ENCODE measurements at regions not wholly inside any gene's neighbourhood (a gene's known extent, or its start where the extent isn't known, plus 50 kb on each side); places are given as distances from the start of the nearest gene placed in this dataset.

DNA sequence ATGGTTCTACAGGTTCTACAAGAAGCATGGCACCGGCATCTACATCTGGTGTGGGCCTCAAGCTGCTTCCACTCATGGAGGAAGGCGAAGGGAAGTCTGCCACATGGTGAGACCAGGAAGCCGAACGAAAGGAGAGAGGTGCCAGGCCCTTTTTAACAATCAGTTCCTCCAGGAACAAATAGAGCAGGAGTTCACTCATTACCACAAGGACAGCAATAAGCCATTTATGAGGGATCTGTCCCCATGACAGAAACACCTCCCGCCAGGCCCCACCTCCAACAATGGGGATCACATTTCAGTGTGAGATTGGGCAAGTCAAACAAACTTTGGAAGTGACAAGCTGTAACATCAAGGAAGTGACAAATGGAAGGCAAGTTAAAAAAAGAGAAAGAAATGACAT, 95.5 kb upstream of the PTPN3 start:
- ChIA-PET SMC1A (ENCODE audit: uncharacterized antibody, unreplicated experiment) (no interaction called here), RAD21 (ENCODE audit: unreplicated experiment) (no interaction called here), CTCF (interaction anchor here (2.7 kb wide), 1 partner anchor 225 kb away, joined by 7 read pairs; no protein-coding TSS in a partner anchor), POLR2A (no interaction called here)
- BruUV-seq (replicated peaks): no TSS peak
- no peaks in the 10 kb centered on the region for H3K79me2 ChIP-seq (ENCODE audit: control insufficient read depth, insufficient read depth, low read length)
- no peak overlapping the region for H2AFZ ChIP-seq (ENCODE audit: control insufficient read depth, low read depth, low read length)
- FAIRE-seq (no peak), DNase-seq (ENCODE audit: low read depth, low spot score) (no peak), ATAC-seq (no peak)
- 18% methylated on average over 5 of the region's 5 CpGs for WGBS (ENCODE audit: insufficient coverage, insufficient replicate concordance, low lambda C conversion rate, missing lambda C conversion rate)
- no peaks in the 10 kb centered on the region for H3K4me1 ChIP-seq (ENCODE audit: control insufficient read depth, insufficient read depth, low read length)
- no peak for TF ChIP-seq BRCA1 (IDR thresholded peaks at IDR 0.05; ENCODE audit: low read depth, low read length)
- TF ChIP-seq MEF2B (IDR thresholded peaks at IDR 0.05; ENCODE audit: partially characterized antibody, poor library complexity, severe bottlenecking): no peak
- no peak for TF ChIP-seq RAD51 (IDR thresholded peaks at IDR 0.05)
- no peak for TF ChIP-seq CREM (IDR thresholded peaks at IDR 0.05; ENCODE audit: low read depth)
- TF ChIP-seq KLF5 (IDR thresholded peaks at IDR 0.05; ENCODE audit: partially characterized antibody): no peak
- no peak for TF ChIP-seq CBFB (IDR thresholded peaks at IDR 0.05; ENCODE audit: low read depth)
- no peak for TF ChIP-seq TARDBP (IDR thresholded peaks at IDR 0.05; ENCODE audit: borderline replicate concordance)
- no peak for TF ChIP-seq CEBPB (IDR thresholded peaks at IDR 0.05; ENCODE audit: borderline replicate concordance in 1 of 2, low read depth in 2 of 2, low read length in 2 of 2)
- no peak for TF ChIP-seq SREBF2 (IDR thresholded peaks at IDR 0.05; ENCODE audit: low read length)
- TF ChIP-seq GABPA (IDR thresholded peaks at IDR 0.05; ENCODE audit: low read depth): no peak
- no peak for TF ChIP-seq POLR2AphosphoS5 (IDR thresholded peaks at IDR 0.05; ENCODE audit: low read length)
- no peak for TF ChIP-seq IKZF2 (IDR thresholded peaks at IDR 0.05)
- TF ChIP-seq, protein P1, sequence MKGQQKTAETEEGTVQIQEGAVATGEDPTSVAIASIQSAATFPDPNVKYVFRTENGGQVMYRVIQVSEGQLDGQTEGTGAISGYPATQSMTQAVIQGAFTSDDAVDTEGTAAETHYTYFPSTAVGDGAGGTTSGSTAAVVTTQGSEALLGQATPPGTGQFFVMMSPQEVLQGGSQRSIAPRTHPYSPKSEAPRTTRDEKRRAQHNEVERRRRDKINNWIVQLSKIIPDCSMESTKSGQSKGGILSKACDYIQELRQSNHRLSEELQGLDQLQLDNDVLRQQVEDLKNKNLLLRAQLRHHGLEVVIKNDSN (IDR thresholded peaks at IDR 0.05; ENCODE audit: borderline replicate concordance, extremely low read length, insufficient read depth, low read depth, low read length): no peak
- TF ChIP-seq, protein P2, sequence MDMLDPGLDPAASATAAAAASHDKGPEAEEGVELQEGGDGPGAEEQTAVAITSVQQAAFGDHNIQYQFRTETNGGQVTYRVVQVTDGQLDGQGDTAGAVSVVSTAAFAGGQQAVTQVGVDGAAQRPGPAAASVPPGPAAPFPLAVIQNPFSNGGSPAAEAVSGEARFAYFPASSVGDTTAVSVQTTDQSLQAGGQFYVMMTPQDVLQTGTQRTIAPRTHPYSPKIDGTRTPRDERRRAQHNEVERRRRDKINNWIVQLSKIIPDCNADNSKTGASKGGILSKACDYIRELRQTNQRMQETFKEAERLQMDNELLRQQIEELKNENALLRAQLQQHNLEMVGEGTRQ (IDR thresholded peaks at IDR 0.05; ENCODE audit: borderline replicate concordance, low read depth, low read length): no peak
- no peak for TF ChIP-seq SMAD1 (IDR thresholded peaks at IDR 0.05; ENCODE audit: low read depth, partially characterized antibody)
- no peaks in the 10 kb centered on the region; the same call in 2 of the 3 replicates for H3K9me3 ChIP-seq (replicated peaks; ENCODE audit: control insufficient read depth, insufficient read depth, low read length)
- in situ Hi-C loops (cut with MboI) (loop anchor here (25.0 kb wide), 1 partner anchor 219 kb away; no protein-coding TSS in a partner anchor), intact Hi-C loops (cut with micrococcal nuclease; ENCODE audit: unreplicated experiment) (no loop called here)
- H4K20me1 ChIP-seq (ENCODE audit: control insufficient read depth, insufficient read depth): no peaks in the 10 kb centered on the region
- H3K4me2 ChIP-seq (ENCODE audit: control insufficient read depth, insufficient read depth): no peak overlapping the region
- H3K36me3 ChIP-seq (ENCODE audit: control insufficient read depth in 2 of 2, insufficient read depth in 2 of 2, low read length in 1 of 2): no peaks in the 10 kb centered on the region
- H3K4me3 ChIP-seq: no peak overlapping the region
- H3K27ac ChIP-seq (ENCODE audit: control insufficient read depth, insufficient read depth): no peak overlapping the region
- no peaks in the 10 kb centered on the region for H3K27me3 ChIP-seq (replicated peaks in 1 of 2; ENCODE audit: control insufficient read depth in 2 of 2, insufficient read depth in 2 of 2, low read length in 1 of 2)
- no peak overlapping the region for H3K9ac ChIP-seq (ENCODE audit: control insufficient read depth, insufficient read depth, low read length)
